GM19372 (cell line): ENCODE measurements at regions not wholly inside any gene's neighbourhood (a gene's known extent, or its start where the extent isn't known, plus 50 kb on each side); places are given as distances from the start of the nearest gene placed in this dataset.

ENCODE experiments used
- ATAC-seq: cut with Tn5 transposase; IDR thresholded peaks from one replicate; pipeline ENCODE4 v1.9.1; 2021; ENCODE audit warnings: mild to moderate bottlenecking, low read depth, moderate library complexity; ENCODE audit not compliant: unreplicated experiment

DNA sequence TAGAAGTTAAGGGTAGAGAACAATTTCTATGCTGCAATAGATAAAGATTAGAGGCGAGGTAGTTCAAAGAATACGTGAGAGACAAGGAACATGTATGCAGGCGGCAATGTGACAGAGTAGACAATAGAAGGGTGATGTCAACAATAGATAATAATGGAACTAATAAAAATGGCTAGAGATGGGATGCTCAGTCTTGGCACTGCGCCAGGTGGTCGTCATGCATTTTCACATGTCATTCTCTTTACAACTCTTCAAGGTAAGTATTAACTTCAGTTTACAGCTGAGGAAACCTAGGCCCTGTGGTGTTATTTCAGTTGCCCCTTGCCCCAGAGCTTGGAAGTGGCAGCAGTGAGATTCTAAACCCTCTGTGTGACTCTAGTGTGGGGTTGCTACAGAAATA lies 890.7 kb upstream of the CELF4 start:
- no peak for ATAC-seq

DNA sequence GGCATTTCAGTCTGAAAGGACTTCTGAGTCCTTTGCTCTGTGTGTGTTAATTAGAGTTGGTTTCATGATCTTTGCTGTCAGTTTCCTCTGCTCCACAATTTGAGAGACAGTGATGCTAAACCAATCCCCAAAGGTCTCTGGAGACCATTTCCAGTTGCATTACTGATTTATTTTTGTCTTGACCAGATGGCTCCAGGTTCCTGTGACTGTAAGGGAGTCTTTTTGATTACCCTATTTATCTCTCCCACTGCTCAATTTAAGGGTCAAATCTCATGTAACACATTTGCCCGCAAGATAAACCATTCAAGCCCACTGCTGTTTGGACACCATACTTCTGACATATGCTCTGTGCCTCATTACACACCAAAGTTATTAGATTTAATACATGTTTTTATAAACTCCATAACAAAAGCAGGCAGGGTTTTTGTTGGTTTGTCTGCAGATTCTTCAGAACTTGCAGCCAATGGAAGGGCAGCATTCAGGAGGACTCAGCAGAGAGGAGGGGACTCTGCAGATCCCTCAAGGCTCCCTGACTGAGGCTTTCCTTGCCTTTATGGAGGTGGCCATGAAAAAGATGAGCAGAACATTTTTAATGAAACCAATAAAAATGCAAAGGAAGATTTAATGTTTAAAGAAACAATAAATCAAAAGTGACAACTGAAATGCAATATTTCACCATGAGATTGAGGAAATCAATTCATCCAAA lies 889.3 kb upstream of the CELF4 start:
- ATAC-seq = no peak

DNA sequence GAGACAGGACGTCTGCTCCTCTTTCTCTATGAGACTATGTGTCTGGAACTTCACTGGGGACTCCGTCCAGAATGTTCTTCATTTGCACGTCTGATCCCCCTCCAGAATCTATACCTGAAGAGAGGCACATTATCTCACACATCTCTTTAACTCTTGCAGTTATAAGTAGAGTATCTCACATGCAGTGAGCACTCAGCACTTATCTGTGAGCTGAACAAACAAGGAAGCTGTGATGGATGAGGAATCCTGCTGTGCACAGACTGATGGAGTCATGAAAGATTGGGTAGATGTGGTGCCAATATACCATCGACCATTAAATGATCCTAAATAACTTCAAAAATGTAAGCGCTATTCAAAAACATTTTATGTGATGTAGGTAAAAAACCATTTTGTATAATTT lies 888.3 kb upstream of the CELF4 start:
- no peak for ATAC-seq

DNA sequence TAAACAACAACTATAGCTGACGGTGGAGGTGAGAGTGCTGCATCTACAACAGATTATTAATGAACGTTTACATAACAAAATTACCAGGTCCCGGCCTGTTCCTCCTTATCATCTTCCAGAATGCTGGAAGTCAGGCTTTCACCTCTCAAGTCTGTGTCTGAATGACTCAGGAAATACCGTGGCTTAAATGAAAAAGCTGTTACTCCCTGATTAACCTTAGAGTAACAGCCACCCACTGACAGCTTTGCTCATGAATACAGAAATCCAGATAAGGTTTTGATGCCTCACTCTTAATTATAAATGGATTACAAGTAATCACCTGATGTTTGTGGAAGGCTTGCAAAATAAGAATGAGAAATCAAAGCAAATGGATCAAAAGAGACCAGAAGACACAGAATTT lies 885.3 kb upstream of the CELF4 start:
- ATAC-seq = no peak

DNA sequence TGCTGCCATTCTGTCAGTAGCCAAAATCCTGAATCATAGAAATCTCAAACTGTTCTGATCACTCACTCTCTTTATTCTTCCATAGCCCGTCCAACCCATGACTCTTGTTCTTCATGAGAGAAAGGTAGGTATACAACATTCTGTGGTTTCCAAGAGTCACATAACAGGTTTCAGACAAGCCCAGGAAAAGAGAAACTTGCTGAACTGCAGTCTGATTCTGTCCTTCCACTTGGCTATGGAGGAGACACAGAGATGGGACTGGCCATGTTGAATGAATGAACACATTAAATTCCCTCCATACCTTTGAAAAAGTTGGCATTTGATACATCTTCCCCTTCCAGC lies 880.2 kb upstream of the CELF4 start:
- no peak for ATAC-seq

DNA sequence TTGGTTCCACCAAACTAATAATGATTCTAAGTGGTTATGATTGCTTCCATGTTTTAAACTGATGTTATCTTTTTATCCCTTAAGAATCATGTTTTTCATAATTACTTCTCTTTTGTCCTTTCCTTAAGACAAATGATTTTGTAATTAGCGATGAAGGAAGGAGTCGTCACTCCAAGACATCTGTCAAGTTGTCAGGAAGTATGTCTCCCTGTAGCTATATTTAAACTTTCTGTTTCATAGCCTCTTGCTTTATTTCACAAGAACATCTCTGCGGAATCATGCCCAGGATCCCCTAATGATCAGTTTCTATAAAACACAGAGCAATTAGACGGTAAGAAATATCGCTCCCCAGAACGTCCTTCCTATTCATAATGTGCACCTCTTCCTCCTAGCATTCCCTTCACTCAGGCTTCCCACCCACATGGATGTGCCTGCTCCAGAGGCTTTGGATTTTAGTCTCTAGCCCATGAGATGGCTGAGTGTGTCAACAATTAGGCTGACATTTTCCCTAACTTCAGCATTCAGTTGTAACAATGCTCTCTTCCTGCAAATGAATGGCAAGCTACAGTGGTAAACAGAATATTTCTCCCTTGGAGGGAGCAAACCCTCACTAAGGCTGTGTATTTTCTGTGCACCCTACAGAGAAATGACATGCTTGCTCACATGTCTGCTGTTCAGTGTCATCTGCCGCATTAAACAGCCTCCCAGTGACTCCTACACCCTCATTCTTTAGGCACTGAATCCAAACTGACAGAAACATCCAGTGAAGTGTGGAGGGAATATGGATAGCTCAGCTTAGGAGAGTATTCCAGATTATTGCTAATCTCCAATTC lies 879.6 kb upstream of the CELF4 start:
- no peak for ATAC-seq

DNA sequence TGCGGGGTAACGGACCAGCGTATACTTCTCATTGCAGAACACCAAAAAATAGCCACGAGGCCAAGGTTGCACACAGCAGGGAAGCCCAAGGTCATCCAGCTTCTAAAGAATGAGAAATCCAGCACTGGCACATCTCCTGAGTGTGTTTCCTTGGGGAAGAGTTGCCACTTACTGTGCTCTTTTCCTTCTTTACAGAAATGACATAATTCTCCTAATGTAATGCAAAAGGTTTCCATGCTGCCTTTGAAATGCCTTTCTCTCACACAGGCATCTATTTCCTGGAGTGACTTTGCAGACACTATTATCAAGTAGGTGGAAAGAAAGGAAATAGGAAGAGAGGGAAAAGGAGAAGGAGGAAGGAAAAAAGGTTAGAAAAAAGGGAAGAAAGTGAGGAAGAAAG lies 862.1 kb upstream of the CELF4 start:
- no peak for ATAC-seq

DNA sequence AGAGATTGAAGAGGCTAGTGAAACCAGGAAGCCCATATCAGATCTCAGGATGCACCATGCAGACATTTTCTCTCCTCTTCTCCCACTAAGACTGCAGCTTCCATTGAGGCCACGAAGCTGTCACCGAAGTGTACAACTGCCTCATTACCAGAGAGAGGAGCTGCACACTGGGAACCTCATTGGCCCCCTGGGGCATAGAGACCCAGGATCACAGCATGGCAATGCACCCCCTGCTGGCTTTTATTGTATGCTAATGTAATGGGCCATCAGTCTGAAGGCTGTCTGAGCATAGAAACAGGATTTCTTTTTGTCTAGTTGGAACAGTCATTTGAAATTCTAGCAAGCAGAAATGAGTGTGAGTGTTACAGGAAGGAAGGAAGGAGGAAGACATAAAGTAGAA lies 861.6 kb upstream of the CELF4 start:
- ATAC-seq = no peak

DNA sequence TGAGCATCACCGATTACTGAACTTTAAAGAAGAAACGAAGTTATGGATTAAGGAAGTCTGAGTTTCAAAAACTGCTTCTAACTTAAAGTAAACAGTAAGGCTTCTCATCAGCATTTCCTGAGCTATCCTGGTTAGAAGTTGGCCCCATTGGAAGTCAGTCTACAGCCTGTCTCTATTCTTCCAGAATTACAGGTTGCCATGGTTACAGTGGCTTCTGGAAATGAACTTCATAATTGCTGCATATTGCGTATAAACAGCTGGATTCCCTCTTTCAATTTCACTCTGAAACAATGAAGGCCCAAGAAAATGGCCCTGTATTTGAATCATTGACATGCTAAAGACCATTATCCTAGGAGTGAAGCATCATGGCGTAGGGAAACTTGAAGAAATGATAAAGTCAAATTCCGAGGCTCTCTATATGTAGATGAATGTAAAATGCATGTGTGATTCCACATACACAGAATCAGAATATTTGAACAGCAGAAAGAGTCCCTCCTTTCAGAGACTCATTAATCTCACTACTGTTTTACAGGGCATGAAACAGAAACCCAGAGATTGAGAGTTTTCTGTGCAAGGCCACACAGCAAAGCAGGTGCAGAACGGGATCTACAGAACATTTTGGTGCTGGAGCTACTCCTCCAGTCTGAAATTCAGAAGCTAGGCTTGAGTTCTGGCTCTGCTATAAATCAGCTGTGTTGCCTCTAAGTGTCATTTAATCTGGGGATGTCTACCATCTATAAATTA lies 856.4 kb upstream of the CELF4 start:
- no peak for ATAC-seq

DNA sequence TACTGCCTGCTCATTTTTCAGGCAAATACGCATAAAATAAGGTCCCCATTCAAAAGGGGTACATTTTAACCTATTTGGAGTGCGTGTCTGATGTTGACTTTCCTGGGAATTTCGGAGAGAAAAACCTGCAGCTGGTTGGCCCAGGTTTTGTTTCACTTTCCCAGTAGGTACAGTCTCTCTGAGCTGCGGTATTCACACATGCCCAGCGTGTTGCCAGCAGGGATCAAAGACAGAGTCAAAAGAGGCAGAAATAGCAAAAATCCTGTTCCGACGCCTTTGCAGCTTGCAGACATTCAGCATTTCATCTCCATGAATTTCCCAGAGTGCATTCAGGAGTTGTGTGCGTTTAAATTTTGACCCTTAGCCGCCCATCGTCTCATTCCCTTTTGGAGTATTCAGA lies 855.4 kb upstream of the CELF4 start:
- ATAC-seq = no peak

DNA sequence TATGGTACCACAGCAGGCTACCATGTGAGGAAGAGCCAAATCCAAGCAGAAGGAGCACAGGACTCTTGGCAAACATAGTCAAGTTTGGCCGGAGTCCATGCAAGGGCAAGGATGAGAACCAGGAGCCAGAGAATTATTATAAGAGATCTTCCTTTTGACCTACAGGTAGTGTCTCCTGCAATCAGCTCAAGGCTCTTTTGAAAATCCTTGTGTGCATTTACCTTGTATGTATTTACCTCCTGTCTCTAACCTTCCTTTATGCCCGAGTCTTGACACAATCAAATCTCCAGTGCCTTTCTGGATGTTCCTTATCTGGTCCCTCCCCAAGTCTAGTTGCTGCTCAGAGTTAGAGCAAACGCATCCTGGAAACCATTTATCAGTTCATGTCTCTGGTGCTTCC lies 855.0 kb upstream of the CELF4 start:
- ATAC-seq = no peak

DNA sequence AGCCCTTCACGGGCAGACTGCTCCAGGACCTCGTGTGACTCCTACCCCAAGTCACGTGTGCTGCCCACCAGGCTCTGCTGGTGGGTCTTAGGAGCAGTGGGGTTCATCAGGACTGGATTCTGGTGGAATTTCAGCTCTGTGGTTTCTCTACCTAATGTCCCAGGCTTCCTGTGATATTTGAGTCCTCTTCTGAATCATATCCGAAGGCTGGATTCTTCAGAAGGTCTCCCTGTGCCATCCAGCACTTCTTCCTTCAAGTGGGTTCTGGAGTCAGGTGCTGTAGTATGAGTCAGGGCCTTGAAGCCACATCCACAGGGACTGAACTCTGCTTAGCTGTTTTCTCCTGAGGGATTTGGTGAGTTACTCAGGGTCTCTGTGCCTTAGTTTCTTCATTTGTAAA lies 850.2 kb upstream of the CELF4 start:
- ATAC-seq = no peak

DNA sequence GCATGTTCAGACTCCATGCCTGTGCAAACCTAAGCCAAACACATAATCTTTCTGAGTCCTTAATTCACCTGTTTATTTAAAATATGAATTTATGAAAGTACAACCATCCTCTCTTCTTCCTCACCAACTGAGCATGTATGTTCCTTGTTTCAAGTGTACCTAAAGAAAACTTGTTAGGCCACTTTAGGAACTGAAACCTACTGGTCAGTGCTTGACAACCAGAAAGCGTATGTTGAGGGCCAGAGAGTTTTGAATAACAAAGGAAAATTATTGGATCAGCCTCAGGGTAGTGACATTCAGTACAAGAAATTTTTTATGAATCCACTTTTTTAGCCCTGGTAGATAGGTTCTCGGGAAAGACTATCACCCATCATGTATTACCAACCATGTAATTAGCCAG lies 847.6 kb upstream of the CELF4 start:
- ATAC-seq = no peak

DNA sequence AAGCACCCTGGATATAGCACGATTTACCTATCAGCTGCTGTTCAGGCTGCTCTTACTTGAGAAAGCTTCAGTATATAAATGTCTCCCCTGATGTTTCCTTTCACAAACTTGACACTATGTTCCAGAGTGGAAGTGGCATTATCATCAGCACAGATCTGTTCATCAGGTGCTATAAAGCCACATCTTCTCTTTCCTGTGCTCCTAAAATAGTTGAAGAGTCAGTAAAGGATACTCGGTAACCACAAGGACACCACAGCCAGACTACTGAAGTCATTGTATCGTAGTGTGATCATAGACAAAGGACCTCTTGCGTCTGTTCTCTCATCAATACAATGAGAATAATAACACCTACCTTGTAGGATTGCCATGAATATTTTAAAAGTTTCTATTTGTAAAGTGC lies 841.0 kb upstream of the CELF4 start:
- ATAC-seq = no peak

DNA sequence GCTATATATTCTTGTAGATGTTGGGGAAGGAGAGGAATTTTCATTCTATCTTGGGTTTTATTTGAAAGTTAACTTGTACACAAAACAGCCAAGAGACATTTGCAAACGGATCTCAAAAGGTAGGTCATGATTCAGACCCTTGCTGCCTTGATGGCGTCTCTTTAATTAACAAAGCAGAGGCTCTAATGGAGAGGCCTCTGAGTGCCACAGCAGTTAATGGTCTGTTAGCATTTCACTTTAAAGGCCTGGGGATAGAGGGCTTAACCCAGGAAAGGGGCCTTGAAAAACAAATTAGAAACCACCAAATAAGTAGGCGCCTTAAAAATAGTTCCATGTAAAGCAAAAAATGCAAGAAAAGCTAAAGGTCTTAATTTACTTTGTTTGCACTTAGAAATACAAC lies 836.9 kb upstream of the CELF4 start:
- no peak for ATAC-seq

DNA sequence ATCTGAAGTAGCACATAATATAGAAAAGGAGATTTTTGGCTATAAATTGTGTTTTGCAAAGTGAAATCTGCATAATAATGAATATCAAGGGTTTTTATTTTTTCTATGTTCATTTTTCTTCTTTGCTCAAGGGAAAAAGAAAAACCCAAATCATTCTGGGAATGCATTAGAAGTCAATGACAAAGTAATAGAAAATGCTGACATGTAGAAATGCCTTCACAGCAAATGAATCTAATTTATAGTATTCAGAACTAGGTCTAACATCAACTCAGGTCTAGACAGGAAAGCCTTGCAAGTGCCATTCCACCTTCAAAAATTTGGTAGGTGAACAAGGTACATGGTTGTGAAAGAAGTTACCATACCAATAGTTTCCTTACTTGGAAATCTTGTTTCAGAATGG lies 831.5 kb upstream of the CELF4 start:
- ATAC-seq = no peak

DNA sequence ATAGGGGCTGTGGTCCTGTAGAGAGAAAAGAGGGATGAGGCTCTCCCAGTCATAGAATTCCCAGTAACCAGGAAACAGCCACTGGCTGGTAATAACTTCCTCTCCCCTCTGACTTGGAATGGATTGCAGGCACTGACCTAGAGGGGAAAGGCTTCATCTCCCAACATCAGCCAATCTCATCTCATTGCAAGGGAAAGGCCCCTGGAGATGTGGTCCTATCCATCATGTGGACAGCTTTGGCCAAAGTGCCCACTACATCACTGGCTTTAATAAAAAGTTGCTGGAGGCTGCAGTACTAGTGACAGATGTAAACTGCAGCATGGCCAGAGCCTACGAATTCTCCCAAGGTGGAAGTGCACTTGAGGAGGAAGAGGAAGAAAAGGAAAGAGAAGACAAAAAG lies 820.5 kb upstream of the CELF4 start:
- ATAC-seq = no peak

DNA sequence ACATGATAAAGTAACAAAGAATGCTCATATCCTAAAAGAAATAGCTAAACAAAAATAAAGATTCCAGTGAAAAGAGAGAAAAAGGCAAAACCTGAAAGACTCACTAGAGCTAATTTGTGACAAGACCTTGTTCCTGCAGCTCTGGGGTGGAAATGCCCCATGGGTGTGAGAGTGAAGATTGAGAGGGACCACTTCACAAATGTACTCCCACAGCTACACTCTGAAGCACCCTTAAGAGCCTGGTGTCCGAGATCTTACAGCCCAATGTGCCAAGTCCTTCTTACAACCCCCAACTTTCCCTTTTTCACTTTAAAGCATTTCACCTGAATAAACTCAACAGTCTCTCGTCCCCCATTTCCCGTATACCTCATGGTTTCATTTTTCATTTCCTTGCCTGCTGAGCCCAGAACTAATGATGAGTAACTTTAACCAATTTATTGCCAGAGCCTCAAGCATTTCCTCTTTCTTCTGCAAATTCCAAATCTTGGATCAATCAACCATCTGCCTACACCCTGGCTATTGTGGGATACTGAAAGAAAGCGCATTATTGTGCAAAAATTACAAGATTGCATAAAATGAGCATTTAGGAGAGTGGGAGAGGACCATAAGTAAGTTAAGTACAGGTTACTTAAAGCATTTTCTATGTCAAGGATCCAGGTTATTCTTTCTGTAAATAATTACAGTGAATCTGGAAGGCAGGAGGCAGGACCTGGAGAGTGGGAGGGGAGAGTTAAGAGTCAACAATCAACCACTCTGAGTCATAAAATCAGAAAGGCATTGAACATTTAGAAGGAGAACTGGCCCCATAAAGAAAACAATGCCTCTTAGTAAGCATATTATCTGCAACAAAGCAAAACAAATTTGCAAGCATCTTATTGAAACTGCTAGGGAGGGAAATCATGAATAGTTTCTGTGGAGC lies 804.4 kb upstream of the CELF4 start:
- ATAC-seq = no peak

DNA sequence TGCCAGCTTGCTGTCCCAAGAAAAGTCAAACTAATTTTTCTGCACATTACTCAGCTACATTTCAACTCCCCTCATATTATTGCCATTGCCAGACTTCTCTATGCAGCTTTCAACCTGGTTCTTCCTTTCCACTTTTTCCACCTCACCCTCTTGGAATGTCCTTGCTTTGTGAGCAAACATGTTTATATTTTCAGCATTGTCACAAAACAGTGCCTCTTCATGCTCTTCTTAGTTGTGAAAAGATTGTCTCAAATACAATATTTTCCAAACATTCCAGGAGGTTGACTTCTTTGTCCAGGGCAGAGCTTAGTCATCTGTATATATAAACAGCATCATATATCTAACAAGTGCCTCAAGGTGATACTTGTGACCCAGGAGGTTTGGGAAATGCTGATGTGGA lies 803.3 kb upstream of the CELF4 start:
- ATAC-seq = no peak

DNA sequence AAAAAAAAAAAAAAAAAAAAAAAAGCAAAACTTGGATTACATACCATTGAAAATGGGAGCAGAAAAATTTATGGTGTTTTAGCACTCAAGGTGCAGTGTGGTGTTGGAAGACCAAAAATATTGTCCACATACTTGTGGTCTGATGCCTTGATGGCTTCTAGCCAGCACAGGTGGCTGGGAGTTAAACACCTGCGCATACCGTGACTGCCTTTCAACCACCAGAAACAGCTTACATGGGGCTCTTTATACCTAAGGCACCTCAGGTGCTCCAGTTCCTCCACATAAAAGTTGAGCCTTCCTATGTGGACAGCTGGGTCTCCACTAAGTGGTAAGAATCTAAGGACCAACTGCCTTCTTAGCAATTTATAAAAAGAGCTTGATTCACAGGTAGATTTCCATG lies 802.6 kb upstream of the CELF4 start:
- ATAC-seq = no peak

DNA sequence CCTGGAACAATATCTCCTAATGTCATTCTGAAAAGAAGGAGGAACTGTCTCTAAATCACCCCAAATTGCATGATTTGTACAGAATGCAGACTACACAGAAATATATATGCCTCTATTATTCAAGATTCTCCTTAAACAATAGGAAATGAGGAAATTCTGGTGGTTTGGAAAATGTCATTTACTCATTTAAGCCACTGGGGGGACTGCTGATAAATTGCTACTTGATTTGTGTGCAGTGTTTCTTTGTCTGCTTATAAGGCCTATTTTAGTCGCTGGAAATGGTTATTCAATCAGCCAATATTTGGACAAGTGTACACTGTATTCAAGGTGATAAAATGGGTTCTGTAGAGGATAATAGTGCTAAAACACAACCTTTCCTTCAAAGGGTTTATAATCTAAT lies 801.9 kb upstream of the CELF4 start:
- no peak for ATAC-seq
